Activated CD4-positive, alpha-beta memory T cell treated with anti-CD3 and anti-CD28 coated beads for 36 hours (primary cell): ENCODE measurements at regions not wholly inside any gene's neighbourhood (a gene's known extent, or its start where the extent isn't known, plus 50 kb on each side); places are given as distances from the start of the nearest gene placed in this dataset.

Experiments used
- CTCF ChIA-PET: fragments of 350-600 bp; sonication (Branson Sonifier 250); formaldehyde crosslinking; loops from one replicate; lab custom pipeline; 2021; ENCODE audit warnings: antibody characterized with exemption, inconsistent platforms; lab: Charles Lee
- POLR2A ChIA-PET: fragments of 350-600 bp; sonication (Branson Sonifier 250); formaldehyde crosslinking; loops from one replicate; lab custom pipeline; 2021; ENCODE audit warnings: antibody characterized with exemption; lab: Charles Lee
- DNase-seq: peaks from one replicate; pipeline ENCODE4 v3.0.0-alpha.2; 2020
- H3K27ac Mint-ChIP-seq: one replicate; pipeline ENCODE4 v1.8.0; 2021; ENCODE audit warnings: mixed read lengths
- H3K27me3 Mint-ChIP-seq: one replicate; pipeline ENCODE4 v1.8.0; 2021; ENCODE audit warnings: mixed read lengths
- H3K36me3 Mint-ChIP-seq: one replicate; pipeline ENCODE4 v1.8.0; 2021; ENCODE audit warnings: mixed read lengths
- H3K4me1 Mint-ChIP-seq: one replicate; pipeline ENCODE4 v1.8.0; 2021; ENCODE audit warnings: low read depth, mixed read lengths
- H3K4me3 Mint-ChIP-seq: one replicate; pipeline ENCODE4 v1.8.0; 2021; ENCODE audit warnings: mild to moderate bottlenecking, mixed read lengths
- H3K9me3 Mint-ChIP-seq: one replicate; pipeline ENCODE4 v1.8.0; 2021; ENCODE audit warnings: mixed read lengths
- intact Hi-C: fragments of 100-400 bp; cut with micrococcal nuclease; formaldehyde crosslinking; loops from one replicate; pipeline ENCODE4 v1.15.1; 2023

DNA sequence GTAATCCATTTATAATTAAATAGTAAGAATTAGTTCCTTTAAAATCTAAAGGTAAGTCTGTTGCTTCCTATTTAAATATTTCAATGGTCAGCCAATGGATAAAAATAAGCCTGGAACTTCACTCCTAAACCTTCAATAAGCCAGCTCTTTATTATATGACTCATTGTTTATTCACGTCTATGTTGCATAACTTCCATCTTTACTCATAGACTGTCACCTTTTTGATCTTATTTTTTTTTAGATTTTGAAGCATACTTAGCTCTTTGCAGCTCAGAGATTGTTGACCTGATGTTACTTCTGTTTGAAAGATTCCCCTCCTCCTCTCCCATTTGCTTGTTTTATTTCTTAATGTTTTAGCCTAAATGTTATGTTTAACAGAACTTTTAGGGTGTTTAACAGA, 1571.2 kb upstream of the RAG2 start:
- H3K27ac Mint-ChIP-seq = no peak overlapping the region
- H3K36me3 Mint-ChIP-seq = no peaks in the 10 kb centered on the region
- H3K9me3 Mint-ChIP-seq = peaks cover 20% of the 10 kb centered on the region
- CTCF ChIA-PET = no interaction called here
- POLR2A ChIA-PET = no interaction called here
- no peak for DNase-seq
- no peaks in the 10 kb centered on the region for H3K4me1 Mint-ChIP-seq
- no peak overlapping the region for H3K4me3 Mint-ChIP-seq
- intact Hi-C loops = no loop called here
- no peaks in the 10 kb centered on the region for H3K27me3 Mint-ChIP-seq

DNA sequence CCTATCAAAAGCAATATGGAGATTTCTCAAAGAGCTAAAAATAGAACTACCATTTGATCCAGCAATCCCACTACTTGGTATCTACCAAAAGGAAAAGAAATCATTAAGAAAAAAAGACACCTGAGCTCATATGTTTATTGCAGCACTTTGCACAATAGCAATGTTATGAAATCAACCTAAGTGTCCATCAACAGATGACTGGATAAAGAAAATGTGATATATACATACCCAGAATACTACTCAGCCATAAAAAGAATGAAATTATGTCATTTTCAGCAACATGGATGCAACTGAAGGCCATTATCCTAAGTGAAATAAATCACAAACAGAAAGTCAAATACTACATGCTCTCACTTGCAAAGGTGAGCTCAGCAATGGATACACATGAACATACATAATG, 1565.5 kb upstream of the RAG2 start:
- DNase-seq = no peak
- H3K9me3 Mint-ChIP-seq = peaks cover 38% of the 10 kb centered on the region
- POLR2A ChIA-PET = no interaction called here
- intact Hi-C loops = no loop called here
- H3K27me3 Mint-ChIP-seq = no peaks in the 10 kb centered on the region
- CTCF ChIA-PET = no interaction called here
- no peak overlapping the region for H3K4me3 Mint-ChIP-seq
- H3K27ac Mint-ChIP-seq = no peak overlapping the region
- no peaks in the 10 kb centered on the region for H3K36me3 Mint-ChIP-seq
- H3K4me1 Mint-ChIP-seq = no peaks in the 10 kb centered on the region

DNA sequence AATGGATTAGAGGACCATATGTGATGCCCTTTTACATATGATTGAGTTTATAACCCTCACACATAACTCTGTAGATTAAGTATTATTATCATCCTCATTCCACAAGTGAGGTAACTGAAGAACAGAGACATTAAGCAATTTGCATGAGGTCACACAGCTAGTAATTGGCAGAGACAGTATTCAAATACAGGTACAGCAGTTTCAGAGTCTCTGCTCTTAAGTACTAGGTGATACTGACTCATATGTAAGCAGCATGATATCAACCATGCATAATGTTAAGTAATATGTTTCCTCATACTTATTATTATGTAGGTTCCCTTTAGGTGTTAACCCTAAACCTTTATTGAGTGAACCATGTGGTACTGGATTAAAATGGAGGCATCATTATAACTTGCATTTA, 1562.4 kb upstream of the RAG2 start:
- no peak for DNase-seq
- Mint-ChIP-seq H3K4me1 (no peaks in the 10 kb centered on the region), H3K27ac (no peak overlapping the region), H3K4me3 (no peak overlapping the region), H3K9me3 (peaks cover 30% of the 10 kb centered on the region), H3K36me3 (no peaks in the 10 kb centered on the region), H3K27me3 (no peaks in the 10 kb centered on the region)
- ChIA-PET CTCF (no interaction called here), POLR2A (no interaction called here)
- intact Hi-C loops = no loop called here

DNA sequence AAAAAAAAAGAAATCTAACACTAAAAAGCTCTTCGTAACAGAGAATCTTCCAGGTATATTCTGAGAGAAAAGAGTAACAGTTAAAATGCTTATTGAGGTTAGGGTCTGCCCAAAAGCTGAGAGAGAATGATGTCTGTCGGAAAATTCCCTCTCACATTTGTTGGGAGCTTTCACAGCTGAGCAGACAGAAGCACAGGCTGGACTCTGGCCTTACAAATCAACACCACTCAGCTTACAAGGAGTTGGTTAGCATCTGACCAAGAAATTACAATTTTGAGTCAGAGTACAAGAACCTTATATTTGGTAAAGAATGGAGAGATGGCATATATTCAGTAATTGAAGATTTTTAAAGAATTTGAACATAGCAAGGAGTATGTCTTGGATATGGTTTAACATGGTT, 1561.0 kb upstream of the RAG2 start:
- POLR2A ChIA-PET = no interaction called here

DNA sequence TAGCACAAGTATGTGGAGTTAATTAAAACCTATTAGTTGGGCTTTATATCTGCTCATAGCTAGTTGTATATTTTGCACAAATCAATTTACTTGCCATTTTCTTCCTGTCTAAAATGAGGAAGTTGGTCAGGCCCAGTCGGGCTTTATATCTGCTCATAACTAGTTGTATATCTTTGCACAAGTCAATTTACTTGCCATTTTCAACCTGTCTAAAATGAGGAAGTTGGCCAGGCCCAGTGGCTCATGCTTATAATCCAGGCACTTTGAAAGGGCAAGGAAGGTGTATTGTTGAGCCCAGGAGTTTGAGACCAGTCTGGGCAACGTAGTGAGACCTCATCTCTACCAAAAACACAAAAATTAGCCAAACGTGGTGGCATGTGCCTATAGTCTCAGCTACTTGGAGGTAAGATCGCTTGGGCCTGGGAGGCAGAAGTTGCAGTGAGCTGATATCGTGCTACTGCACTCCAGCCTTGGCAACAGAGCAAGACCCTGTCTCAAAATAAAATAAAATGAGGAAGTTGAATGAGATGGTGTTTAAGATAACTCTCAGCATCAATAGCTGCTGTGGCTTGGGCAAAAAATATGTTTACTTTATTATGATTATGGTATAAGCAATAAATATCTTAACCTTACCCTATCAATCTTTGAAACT, 1558.6 kb upstream of the RAG2 start:
- Mint-ChIP-seq H3K4me1 (no peaks in the 10 kb centered on the region), H3K9me3 (peaks cover 9% of the 10 kb centered on the region), H3K36me3 (no peaks in the 10 kb centered on the region), H3K27me3 (no peaks in the 10 kb centered on the region), H3K4me3 (no peak overlapping the region), H3K27ac (no peak overlapping the region)
- ChIA-PET POLR2A (no interaction called here), CTCF (no interaction called here)
- no peak for DNase-seq
- intact Hi-C loops = no loop called here

More for the DNA sequence above, 1561.0 kb upstream of the RAG2 start:
- DNase-seq = no peak
- CTCF ChIA-PET = no interaction called here
- no peak overlapping the region for H3K4me3 Mint-ChIP-seq
- no peak overlapping the region for H3K27ac Mint-ChIP-seq
- H3K36me3 Mint-ChIP-seq = no peaks in the 10 kb centered on the region
- intact Hi-C loops = no loop called here
- H3K4me1 Mint-ChIP-seq = no peaks in the 10 kb centered on the region
- H3K9me3 Mint-ChIP-seq = peaks cover 27% of the 10 kb centered on the region
- no peaks in the 10 kb centered on the region for H3K27me3 Mint-ChIP-seq

DNA sequence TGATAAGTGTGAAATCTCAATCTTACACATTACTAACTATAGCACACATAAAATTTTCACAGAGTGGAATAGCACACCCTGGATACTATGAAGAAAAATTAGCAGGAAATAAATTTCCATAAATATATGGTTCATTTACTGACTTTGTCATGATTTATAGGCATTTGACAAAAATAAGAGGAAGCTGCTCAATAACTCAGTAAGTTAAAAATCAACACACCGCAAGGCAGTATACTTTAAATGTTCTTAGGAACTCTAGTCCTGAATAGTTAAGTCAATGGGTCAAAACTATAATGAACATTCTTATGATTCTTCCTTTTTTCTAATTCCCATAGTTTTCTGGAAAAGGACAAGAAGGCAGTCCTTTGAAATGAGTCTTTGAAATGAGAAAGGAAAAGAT, 1557.8 kb upstream of the RAG2 start:
- Mint-ChIP-seq H3K4me1 (no peaks in the 10 kb centered on the region), H3K9me3 (peaks cover 9% of the 10 kb centered on the region), H3K27me3 (no peaks in the 10 kb centered on the region), H3K27ac (no peak overlapping the region), H3K4me3 (no peak overlapping the region), H3K36me3 (no peaks in the 10 kb centered on the region)
- no peak for DNase-seq
- intact Hi-C loops = no loop called here
- POLR2A ChIA-PET = no interaction called here
- CTCF ChIA-PET = no interaction called here

DNA sequence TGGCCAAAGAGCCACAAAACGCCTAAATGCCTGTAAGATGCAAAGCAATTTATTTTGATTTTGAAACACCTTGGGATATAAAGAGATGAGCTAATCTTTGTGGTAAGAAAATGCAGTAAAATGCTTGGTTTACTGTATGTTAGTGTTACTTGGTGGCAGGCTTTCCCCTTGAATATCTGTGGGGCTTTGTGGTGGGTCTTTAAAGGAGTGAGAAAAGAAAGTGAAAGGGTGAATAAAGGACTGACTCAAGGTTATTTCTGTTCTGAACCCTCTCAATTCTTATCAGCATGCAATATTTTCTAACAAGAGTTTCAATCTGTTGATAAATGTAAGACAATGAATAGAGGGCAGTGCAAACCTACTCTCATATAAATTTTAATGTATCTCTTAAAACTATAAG, 1555.9 kb upstream of the RAG2 start:
- no peak overlapping the region for H3K4me3 Mint-ChIP-seq
- ChIA-PET POLR2A (no interaction called here), CTCF (no interaction called here)
- H3K9me3 Mint-ChIP-seq = peaks cover 13% of the 10 kb centered on the region
- H3K36me3 Mint-ChIP-seq = no peaks in the 10 kb centered on the region
- DNase-seq = no peak
- no peak overlapping the region for H3K27ac Mint-ChIP-seq
- H3K27me3 Mint-ChIP-seq = no peaks in the 10 kb centered on the region
- no peaks in the 10 kb centered on the region for H3K4me1 Mint-ChIP-seq
- intact Hi-C loops = no loop called here

DNA sequence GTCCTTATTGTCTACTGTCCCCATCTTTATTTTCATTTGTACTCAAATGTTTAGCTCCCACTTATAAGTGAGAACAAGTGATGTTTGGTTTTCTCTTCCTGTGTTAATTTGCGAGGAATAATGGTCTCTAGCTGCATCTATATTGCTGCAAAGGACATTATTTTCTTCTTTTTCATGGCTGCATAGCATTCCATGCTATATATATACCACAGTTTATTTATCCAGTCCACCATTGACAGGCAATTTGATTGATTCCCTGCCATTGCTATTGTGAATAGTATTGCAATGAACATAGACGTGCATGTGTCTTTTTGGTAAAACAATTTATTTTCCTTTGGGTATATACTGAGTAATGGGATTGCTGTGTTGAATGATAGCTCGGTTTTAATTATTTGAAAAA, 1545.8 kb upstream of the RAG2 start:
- ChIA-PET CTCF (no interaction called here), POLR2A (no interaction called here)
- Mint-ChIP-seq H3K27me3 (no peaks in the 10 kb centered on the region), H3K4me3 (no peak overlapping the region), H3K27ac (no peak overlapping the region), H3K9me3 (peaks cover 29% of the 10 kb centered on the region), H3K36me3 (no peaks in the 10 kb centered on the region), H3K4me1 (no peaks in the 10 kb centered on the region)
- intact Hi-C loops = no loop called here
- no peak for DNase-seq

DNA sequence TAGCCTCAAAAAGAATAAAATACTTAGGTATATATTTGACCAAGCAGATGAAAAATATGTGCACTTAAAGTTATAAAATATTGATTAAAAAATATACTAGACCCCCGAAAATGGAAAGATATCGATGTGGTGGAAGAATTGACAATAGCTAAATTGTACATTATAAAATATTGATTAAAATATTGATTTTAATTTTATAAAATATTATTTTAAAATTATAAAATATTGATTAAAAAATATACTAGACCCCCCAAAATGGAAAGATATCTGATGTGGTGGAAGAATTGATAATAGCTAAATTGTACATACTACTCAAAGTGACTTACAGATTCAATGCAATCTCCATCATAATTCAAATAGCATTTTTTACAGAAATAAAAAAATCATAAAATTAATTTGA, 1540.9 kb upstream of the RAG2 start:
- Mint-ChIP-seq H3K36me3 (no peaks in the 10 kb centered on the region), H3K4me1 (no peaks in the 10 kb centered on the region), H3K27ac (no peak overlapping the region), H3K9me3 (peaks cover 31% of the 10 kb centered on the region), H3K4me3 (no peak overlapping the region), H3K27me3 (no peaks in the 10 kb centered on the region)
- ChIA-PET POLR2A (no interaction called here), CTCF (no interaction called here)
- no peak for DNase-seq
- intact Hi-C loops = no loop called here

DNA sequence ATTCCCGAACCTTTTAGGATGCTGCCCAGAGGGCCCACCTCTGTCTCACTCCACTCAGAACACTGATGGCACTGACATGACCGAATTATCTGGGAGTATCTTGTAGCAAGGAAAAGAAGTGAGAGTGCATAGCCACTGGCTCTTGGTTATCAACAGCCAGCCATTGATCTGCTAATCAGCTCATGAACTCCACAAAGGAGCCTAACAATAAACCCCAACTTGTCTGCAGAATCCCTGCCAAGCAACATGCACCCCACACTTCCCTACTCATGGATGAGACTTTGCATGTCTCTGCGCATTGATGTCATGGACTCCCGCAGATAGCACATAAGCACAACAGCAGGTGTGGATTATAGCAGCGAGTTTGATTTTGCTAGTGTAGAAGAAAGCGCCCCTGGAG, 1538.9 kb upstream of the RAG2 start:
- Mint-ChIP-seq H3K9me3 (peaks cover 41% of the 10 kb centered on the region), H3K27ac (no peak overlapping the region), H3K36me3 (no peaks in the 10 kb centered on the region), H3K27me3 (no peaks in the 10 kb centered on the region), H3K4me1 (no peaks in the 10 kb centered on the region), H3K4me3 (no peak overlapping the region)
- ChIA-PET POLR2A (no interaction called here), CTCF (no interaction called here)
- DNase-seq = no peak
- intact Hi-C loops = no loop called here

DNA sequence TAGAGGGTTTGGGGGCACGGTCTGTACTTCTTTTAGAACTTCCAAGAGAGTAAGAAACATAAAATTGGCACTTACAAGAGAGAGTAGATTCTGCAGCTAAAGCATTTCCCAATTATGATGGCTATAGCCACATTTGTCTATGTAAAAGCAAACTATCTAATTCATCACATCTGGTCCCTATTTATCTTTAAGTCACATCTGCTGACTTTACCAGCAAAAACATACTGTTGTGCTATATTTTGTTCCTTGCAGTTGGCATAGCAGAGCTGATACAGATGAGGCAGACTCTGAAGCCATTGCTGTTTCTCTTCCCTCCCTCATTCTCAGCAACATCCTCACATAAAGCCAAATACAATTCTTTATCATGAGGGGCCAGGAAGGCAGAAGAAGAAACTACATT, 1533.5 kb upstream of the RAG2 start:
- ChIA-PET CTCF (no interaction called here), POLR2A (no interaction called here)
- Mint-ChIP-seq H3K27me3 (no peaks in the 10 kb centered on the region), H3K4me1 (no peaks in the 10 kb centered on the region), H3K9me3 (peaks cover 23% of the 10 kb centered on the region), H3K36me3 (no peaks in the 10 kb centered on the region), H3K4me3 (no peak overlapping the region), H3K27ac (no peak overlapping the region)
- intact Hi-C loops = no loop called here
- no peak for DNase-seq

DNA sequence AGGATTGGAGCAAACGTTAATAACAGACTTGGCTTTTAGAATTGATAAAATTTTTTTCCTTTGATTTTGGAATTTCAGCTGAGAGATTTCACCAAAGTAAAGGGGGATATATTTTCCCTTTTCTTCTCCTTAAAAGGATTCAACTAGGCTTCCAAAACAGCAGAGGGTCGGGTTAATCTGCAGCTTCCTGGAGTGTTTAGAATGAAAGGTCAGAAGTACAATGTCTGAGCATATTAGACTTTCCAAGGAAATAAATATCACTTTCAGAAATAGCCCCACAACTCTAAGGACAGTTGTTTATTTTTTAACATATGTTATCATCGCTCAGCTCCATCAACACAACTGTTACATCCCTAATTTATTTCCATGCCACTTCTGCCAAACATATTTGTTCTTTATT, 1532.9 kb upstream of the RAG2 start:
- Mint-ChIP-seq H3K27me3 (no peaks in the 10 kb centered on the region), H3K36me3 (no peaks in the 10 kb centered on the region), H3K4me1 (no peaks in the 10 kb centered on the region), H3K27ac (no peak overlapping the region), H3K4me3 (no peak overlapping the region), H3K9me3 (peaks cover 21% of the 10 kb centered on the region)
- ChIA-PET CTCF (no interaction called here), POLR2A (no interaction called here)
- DNase-seq = no peak
- intact Hi-C loops = no loop called here

DNA sequence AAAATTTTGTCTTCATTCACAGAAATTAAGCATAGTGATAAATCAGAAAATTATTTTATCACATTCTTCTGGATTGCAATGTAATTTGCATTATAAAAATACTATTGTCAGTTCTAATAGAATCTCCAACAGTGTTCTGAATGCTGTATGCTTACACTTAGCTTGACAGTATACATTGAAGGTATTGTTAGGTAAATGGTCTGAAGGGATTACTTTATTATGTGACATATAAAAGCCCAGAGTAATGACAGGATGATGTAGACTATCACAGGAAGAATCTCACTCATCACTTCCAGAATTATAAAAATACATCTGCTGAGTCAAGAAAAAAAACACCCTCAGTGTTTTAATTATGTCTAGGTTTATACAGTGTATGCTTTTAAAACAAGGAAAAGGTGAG, 1532.5 kb upstream of the RAG2 start:
- H3K9me3 Mint-ChIP-seq = peaks cover 22% of the 10 kb centered on the region
- H3K36me3 Mint-ChIP-seq = no peaks in the 10 kb centered on the region
- H3K4me3 Mint-ChIP-seq = no peak overlapping the region
- intact Hi-C loops = no loop called here
- CTCF ChIA-PET = no interaction called here
- H3K4me1 Mint-ChIP-seq = no peaks in the 10 kb centered on the region
- POLR2A ChIA-PET = no interaction called here
- H3K27me3 Mint-ChIP-seq = no peaks in the 10 kb centered on the region
- DNase-seq = no peak
- no peak overlapping the region for H3K27ac Mint-ChIP-seq
